Natural killer cell treated with Interleukin-12 subunit alpha and Interleukin-12 subunit beta and Interleukin-15 and Interleukin-18, amount 100 ng/mL, for 72 hours (primary cell): ENCODE measurements at regions not wholly inside any gene's neighbourhood (a gene's known extent, or its start where the extent isn't known, plus 50 kb on each side); places are given as distances from the start of the nearest gene placed in this dataset.
"Not testable (repeated sequence)": the region's sequence is repeated elsewhere in the genome, so short reads cannot be mapped to it uniquely, and the experiment has no call there.

Experiments used
- ATAC-seq, 2 donors: fragments of 150-1000 bp; cut with Tn5 transposase in 1 of 2; sonication (Bioruptor Pico), chemical (Tn5 transposase) in 1 of 2; 2 replicates each; pipeline ENCODE4 v1.10.0; 2021
- DNase-seq: peaks from one replicate; pipeline ENCODE4 v3.0.0; 2022; ENCODE audit warnings: low spot score
- H3K27ac Mint-ChIP-seq, 2 donors: 1 replicate in 1 of 2; 2 replicates in 1 of 2; pipeline ENCODE4 v1.8.0; 2022; ENCODE audit warnings: mixed read lengths in 2 of 2, mild to moderate bottlenecking in 1 of 2, moderate library complexity in 1 of 2
- H3K27me3 Mint-ChIP-seq, 2 donors: 1 replicate in 1 of 2; 2 replicates in 1 of 2; pipeline ENCODE4 v1.8.0; 2022; ENCODE audit warnings: mixed read lengths in 2 of 2
- H3K36me3 Mint-ChIP-seq: one replicate; pipeline ENCODE4 v1.8.0; 2022; ENCODE audit warnings: mixed read lengths
- H3K4me1 Mint-ChIP-seq, 2 donors: 1 replicate in 1 of 2; 2 replicates in 1 of 2; pipeline ENCODE4 v1.8.0; 2022; ENCODE audit warnings: low read depth in 2 of 2, mixed read lengths in 2 of 2, mild to moderate bottlenecking in 1 of 2
- H3K4me3 Mint-ChIP-seq: one replicate; pipeline ENCODE4 v1.8.0; 2022; ENCODE audit warnings: mixed read lengths
- H3K9me3 Mint-ChIP-seq: 2 replicates; pipeline ENCODE4 v1.8.0; 2022; ENCODE audit warnings: mixed read lengths

- no peaks in the 10 kb centered on the region for H3K36me3 Mint-ChIP-seq
- H3K27ac Mint-ChIP-seq: no peak overlapping the region
- no peak overlapping the region for H3K4me3 Mint-ChIP-seq
- H3K4me1 Mint-ChIP-seq: peaks cover 0 to 25% of the 10 kb centered on the region in 2 donors
- peaks cover 2% of the 10 kb centered on the region for H3K9me3 Mint-ChIP-seq
- peaks cover 13 to 46% of the 10 kb centered on the region in 2 donors for H3K27me3 Mint-ChIP-seq
- ATAC-seq (no peak), DNase-seq (no peak)
Observed at GRCh38 chr11:112538534-112539280, 278.0 kb upstream of the PLET1 start.

- not testable (repeated sequence) for H3K4me3 Mint-ChIP-seq, DNase-seq, H3K27ac Mint-ChIP-seq, ATAC-seq, H3K36me3 Mint-ChIP-seq, H3K9me3 Mint-ChIP-seq
- Mint-ChIP-seq H3K4me1 (peaks cover 0 to 25% of the 10 kb centered on the region in 2 donors), H3K27me3 (peaks cover 16 to 46% of the 10 kb centered on the region in 2 donors)
Observed at GRCh38 chr11:112539281-112539555, 278.6 kb upstream of the PLET1 start.

GRCh38 chr11:112539741-112540140, 279.1 kb upstream of the PLET1 start:
- DNase-seq (no peak), ATAC-seq (no peak)

GRCh38 chr11:112540261-112540660, 279.6 kb upstream of the PLET1 start:
- Mint-ChIP-seq H3K36me3 (no peaks in the 10 kb centered on the region), H3K4me1 (peaks cover 0 to 22% of the 10 kb centered on the region in 2 donors), H3K27ac (no peak overlapping the region), H3K9me3 (peaks cover 2% of the 10 kb centered on the region), H3K27me3 (peaks cover 13 to 37% of the 10 kb centered on the region in 2 donors), H3K4me3 (no peak overlapping the region)
- ATAC-seq: no peak
- DNase-seq: no peak

More at GRCh38 chr11:112539741-112540140, 279.1 kb upstream of the PLET1 start:
- H3K27ac Mint-ChIP-seq: no peak overlapping the region
- no peak overlapping the region for H3K4me3 Mint-ChIP-seq
- H3K36me3 Mint-ChIP-seq: no peaks in the 10 kb centered on the region
- H3K27me3 Mint-ChIP-seq: peaks cover 16 to 43% of the 10 kb centered on the region in 2 donors
- H3K9me3 Mint-ChIP-seq: peaks cover 2% of the 10 kb centered on the region
- peaks cover 0 to 25% of the 10 kb centered on the region in 2 donors for H3K4me1 Mint-ChIP-seq

GRCh38 chr11:112541140-112542046, 280.7 kb upstream of the PLET1 start:
- Mint-ChIP-seq H3K27me3 (peaks cover 8 to 26% of the 10 kb centered on the region in 2 donors), H3K27ac (no peak overlapping the region), H3K4me1 (peaks cover 0 to 22% of the 10 kb centered on the region in 2 donors), H3K36me3 (no peaks in the 10 kb centered on the region), H3K9me3 (peaks cover 2% of the 10 kb centered on the region), H3K4me3 (no peak overlapping the region)
- ATAC-seq (no peak), DNase-seq (no peak)

- DNase-seq (no peak), ATAC-seq (no peak)
- no peak overlapping the region for H3K27ac Mint-ChIP-seq
- no peak overlapping the region for H3K4me3 Mint-ChIP-seq
- H3K9me3 Mint-ChIP-seq: peaks cover 2% of the 10 kb centered on the region
- H3K36me3 Mint-ChIP-seq: no peaks in the 10 kb centered on the region
- H3K4me1 Mint-ChIP-seq: peaks cover 0 to 21% of the 10 kb centered on the region in 2 donors
- peaks cover 4 to 20% of the 10 kb centered on the region in 2 donors for H3K27me3 Mint-ChIP-seq
Observed at GRCh38 chr11:112542479-112542878, 281.8 kb upstream of the PLET1 start.

- Mint-ChIP-seq H3K27ac (no peak overlapping the region), H3K4me3 (no peak overlapping the region), H3K27me3 (peaks cover 4 to 15% of the 10 kb centered on the region in 2 donors), H3K36me3 (no peaks in the 10 kb centered on the region), H3K9me3 (peaks cover 2% of the 10 kb centered on the region), H3K4me1 (peaks cover 0 to 15% of the 10 kb centered on the region in 2 donors)
- no peak for DNase-seq
- peak in 1 of 2 donors; percentile 41 for ATAC-seq
Observed at GRCh38 chr11:112543390-112543789, 282.7 kb upstream of the PLET1 start.

GRCh38 chr11:112548641-112549040, 288.0 kb upstream of the PLET1 start:
- Mint-ChIP-seq H3K27ac (no peak overlapping the region), H3K4me3 (no peak overlapping the region), H3K36me3 (no peaks in the 10 kb centered on the region), H3K9me3 (no peaks in the 10 kb centered on the region), H3K27me3 (peaks cover 4 to 9% of the 10 kb centered on the region in 2 donors), H3K4me1 (peaks cover 0 to 7% of the 10 kb centered on the region in 2 donors)
- ATAC-seq (no peak), DNase-seq (no peak)

- Mint-ChIP-seq H3K27ac (no peak overlapping the region), H3K4me3 (no peak overlapping the region), H3K4me1 (peaks cover 0 to 11% of the 10 kb centered on the region in 2 donors), H3K27me3 (peaks cover 0 to 9% of the 10 kb centered on the region in 2 donors), H3K9me3 (no peaks in the 10 kb centered on the region), H3K36me3 (no peaks in the 10 kb centered on the region)
- DNase-seq (no peak), ATAC-seq (no peak)
Observed at GRCh38 chr11:112553205-112553731, 292.6 kb upstream of the PLET1 start.

GRCh38 chr11:112554586-112554985, 293.9 kb upstream of the PLET1 start:
- Mint-ChIP-seq H3K27ac (no peak overlapping the region), H3K36me3 (no peaks in the 10 kb centered on the region)

GRCh38 chr11:112555491-112556364, 295.1 kb upstream of the PLET1 start:
- peaks cover 3 to 9% of the 10 kb centered on the region in 2 donors for H3K27me3 Mint-ChIP-seq
- peaks cover 0 to 11% of the 10 kb centered on the region in 2 donors for H3K4me1 Mint-ChIP-seq
- DNase-seq (no peak), ATAC-seq (peak; percentile 51 to 65)
- H3K4me3 Mint-ChIP-seq: no peak overlapping the region
- no peaks in the 10 kb centered on the region for H3K9me3 Mint-ChIP-seq
- no peaks in the 10 kb centered on the region for H3K36me3 Mint-ChIP-seq
- no peak overlapping the region for H3K27ac Mint-ChIP-seq

More at GRCh38 chr11:112554586-112554985, 293.9 kb upstream of the PLET1 start:
- H3K27me3 Mint-ChIP-seq: peaks cover 3 to 9% of the 10 kb centered on the region in 2 donors
- H3K4me1 Mint-ChIP-seq: peaks cover 0 to 11% of the 10 kb centered on the region in 2 donors
- H3K9me3 Mint-ChIP-seq: no peaks in the 10 kb centered on the region
- H3K4me3 Mint-ChIP-seq: no peak overlapping the region
- DNase-seq (no peak), ATAC-seq (peak; percentile 32 to 50)

- peaks cover 9 to 24% of the 10 kb centered on the region in 2 donors for H3K27me3 Mint-ChIP-seq
- no peak for DNase-seq
- peaks cover 0 to 5% of the 10 kb centered on the region in 2 donors for H3K4me1 Mint-ChIP-seq
- H3K36me3 Mint-ChIP-seq: no peaks in the 10 kb centered on the region
- H3K27ac Mint-ChIP-seq: no peak overlapping the region
- H3K4me3 Mint-ChIP-seq: no peak overlapping the region
- no peak for ATAC-seq
- no peaks in the 10 kb centered on the region for H3K9me3 Mint-ChIP-seq
Observed at GRCh38 chr11:112558691-112559090, 298.0 kb upstream of the PLET1 start.

GRCh38 chr11:112563808-112564207, 303.1 kb upstream of the PLET1 start:
- H3K4me3 Mint-ChIP-seq: no peak overlapping the region

More at GRCh38 chr11:112563808-112564207, 303.1 kb upstream of the PLET1 start:
- H3K9me3 Mint-ChIP-seq: no peaks in the 10 kb centered on the region
- H3K36me3 Mint-ChIP-seq: no peaks in the 10 kb centered on the region
- peaks cover 14 to 51% of the 10 kb centered on the region in 2 donors for H3K27me3 Mint-ChIP-seq
- no peak overlapping the region for H3K27ac Mint-ChIP-seq
- ATAC-seq (no peak), DNase-seq (no peak)
- H3K4me1 Mint-ChIP-seq: no peaks in the 10 kb centered on the region
